Vagina (tissue), 2 donors: ENCODE measurements at regions not wholly inside any gene's neighbourhood (a gene's known extent, or its start where the extent isn't known, plus 50 kb on each side); places are given as distances from the start of the nearest gene placed in this dataset.

Experiments used
- DNase-seq, 2 donors: peaks; one replicate each; pipeline ENCODE4 v3.0.0-alpha.2; 2017; ENCODE audit errors: extremely low spot score in 2 of 2
- H3K27ac ChIP-seq: fragments of 200-600 bp; sonication (generic); one replicate; pipeline ENCODE4 v1.5.1; 2019
- H3K27me3 ChIP-seq: fragments of 200-600 bp; sonication (generic); one replicate; pipeline ENCODE4 v1.5.1; 2019
- H3K36me3 ChIP-seq, 2 donors: fragments of 200-600 bp; sonication (generic); one replicate each; pipeline ENCODE4 v1.5.1; 2017 to 2019
- H3K4me1 ChIP-seq: fragments of 200-600 bp; sonication (generic); one replicate; pipeline ENCODE4 v1.5.1; 2019
- H3K4me3 ChIP-seq, 2 donors: fragments of 200-600 bp; sonication (generic); 1 replicate in 1 of 2; 2 replicates in 1 of 2; pipeline ENCODE4 v1.5.1; 2016 to 2019
- H3K9me3 ChIP-seq: fragments of 200-600 bp; sonication (generic); one replicate; pipeline ENCODE4 v1.5.1; 2019
- POLR2A ChIP-seq, 2 donors: fragments of 450-650 bp; IDR thresholded peaks; one replicate each; pipeline ENCODE4 v1.6.1; 2017; ENCODE audit warnings: antibody characterized with exemption in 2 of 2, mild to moderate bottlenecking in 2 of 2, moderate library complexity in 2 of 2
- POLR2AphosphoS5 ChIP-seq, 2 donors: sonication (generic); formaldehyde crosslinking; IDR thresholded peaks; one replicate each; pipeline ENCODE4 v1.9.0; 2017; ENCODE audit warnings: antibody characterized with exemption in 2 of 2, mild to moderate bottlenecking in 2 of 2, low read depth in 1 of 2; ENCODE audit not compliant: insufficient read depth in 1 of 2
- intact Hi-C: fragments of 100-400 bp; cut with DNase I; formaldehyde crosslinking; loops from one replicate; pipeline ENCODE4 v1.15.1; 2023
- TF ChIP-seq, protein P1 (sequence below), 3 experiments: fragments of 450-650 bp in 2 of 3; fragments of 200-600 bp in 1 of 3; sonication (generic) in 1 of 3; IDR thresholded peaks; one replicate each; pipeline ENCODE4 v1.5.1; 2017 to 2019; ENCODE audit warnings: antibody characterized with exemption in 3 of 3, mild to moderate bottlenecking in 2 of 3, moderate library complexity in 2 of 3

DNA sequence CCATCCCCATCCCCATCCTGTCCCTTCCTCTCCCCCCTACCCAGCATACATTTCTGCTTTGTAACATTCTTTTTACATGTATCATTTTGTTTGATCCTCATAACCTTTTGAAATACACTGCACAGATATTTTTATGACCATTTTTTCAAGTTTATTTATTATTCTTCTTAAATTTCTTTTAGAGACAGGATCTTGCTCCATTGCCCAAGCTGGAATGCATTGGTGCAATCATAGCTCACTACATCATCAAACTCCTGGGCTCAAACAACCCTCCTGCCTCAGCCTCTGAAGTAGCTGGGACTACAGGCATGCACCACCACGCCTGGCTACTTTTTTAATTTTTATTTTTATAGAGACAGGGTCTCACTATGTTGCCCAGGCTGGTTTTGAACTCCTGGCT is 99.4 kb upstream of the AKIP1 start:
- Histone ChIP-seq H3K4me3 (peak overlapping the region; percentile 56 to 59), H3K4me1 (peaks cover 66% of the 10 kb centered on the region), H3K27ac (peak overlapping the region; percentile 90), H3K9me3 (no peaks in the 10 kb centered on the region), H3K36me3 (no peaks in the 10 kb centered on the region), H3K27me3 (no peaks in the 10 kb centered on the region)
- DNase-seq, result no peak
- TF ChIP-seq, protein P1, sequence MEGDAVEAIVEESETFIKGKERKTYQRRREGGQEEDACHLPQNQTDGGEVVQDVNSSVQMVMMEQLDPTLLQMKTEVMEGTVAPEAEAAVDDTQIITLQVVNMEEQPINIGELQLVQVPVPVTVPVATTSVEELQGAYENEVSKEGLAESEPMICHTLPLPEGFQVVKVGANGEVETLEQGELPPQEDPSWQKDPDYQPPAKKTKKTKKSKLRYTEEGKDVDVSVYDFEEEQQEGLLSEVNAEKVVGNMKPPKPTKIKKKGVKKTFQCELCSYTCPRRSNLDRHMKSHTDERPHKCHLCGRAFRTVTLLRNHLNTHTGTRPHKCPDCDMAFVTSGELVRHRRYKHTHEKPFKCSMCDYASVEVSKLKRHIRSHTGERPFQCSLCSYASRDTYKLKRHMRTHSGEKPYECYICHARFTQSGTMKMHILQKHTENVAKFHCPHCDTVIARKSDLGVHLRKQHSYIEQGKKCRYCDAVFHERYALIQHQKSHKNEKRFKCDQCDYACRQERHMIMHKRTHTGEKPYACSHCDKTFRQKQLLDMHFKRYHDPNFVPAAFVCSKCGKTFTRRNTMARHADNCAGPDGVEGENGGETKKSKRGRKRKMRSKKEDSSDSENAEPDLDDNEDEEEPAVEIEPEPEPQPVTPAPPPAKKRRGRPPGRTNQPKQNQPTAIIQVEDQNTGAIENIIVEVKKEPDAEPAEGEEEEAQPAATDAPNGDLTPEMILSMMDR (IDR thresholded peaks at IDR 0.05), result no peak
- TF ChIP-seq POLR2A (IDR thresholded peaks at IDR 0.05) (no peak), POLR2AphosphoS5 (IDR thresholded peaks at IDR 0.05; ENCODE audit: insufficient read depth in 1 of 2, low read depth in 1 of 2) (no peak)
- intact Hi-C loops, result loop anchor here (5.0 kb wide), 1 partner anchor 124 kb away; no protein-coding TSS in a partner anchor

DNA sequence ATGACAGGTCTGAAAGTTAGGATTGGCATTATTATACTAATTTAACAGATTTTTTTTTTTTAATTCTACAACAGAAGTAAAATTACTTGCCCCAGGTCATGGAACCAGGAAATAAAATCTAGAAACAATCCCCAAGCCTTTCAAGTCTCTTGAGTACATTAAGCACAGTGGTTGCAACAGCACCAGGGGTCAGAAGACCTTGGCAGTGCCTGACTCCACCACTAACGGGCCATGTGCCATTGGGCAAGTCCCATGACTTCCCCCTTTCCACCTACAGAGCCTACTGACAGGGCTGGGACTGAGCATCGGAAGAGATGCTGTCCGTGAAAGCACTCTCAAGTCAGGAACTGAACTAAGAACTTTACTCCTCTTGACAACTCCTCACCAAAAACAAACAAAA is 98.6 kb upstream of the AKIP1 start:
- intact Hi-C loops, result loop anchor here (5.0 kb wide), 1 partner anchor 125 kb away; no protein-coding TSS in a partner anchor

DNA sequence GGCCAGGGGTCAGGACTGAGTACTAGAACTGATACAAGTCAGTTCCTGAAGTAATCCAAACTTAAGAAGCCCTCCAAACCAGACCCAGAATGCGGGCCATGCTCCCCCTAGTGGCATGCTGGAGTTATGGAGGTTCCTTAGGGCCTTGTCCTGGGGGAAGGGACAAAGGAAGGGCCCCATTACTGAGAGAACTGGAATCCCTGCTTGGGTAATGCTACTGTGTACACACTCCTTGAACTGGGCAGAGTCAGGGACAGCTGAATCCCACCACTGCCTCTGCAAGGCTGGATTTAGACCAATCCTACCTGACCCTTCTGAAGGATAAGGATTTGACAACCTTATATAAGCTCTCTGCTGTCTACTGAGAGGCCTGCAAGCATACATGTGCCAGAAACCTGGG is 97.3 kb upstream of the AKIP1 start:
- H3K27me3 ChIP-seq, result no peaks in the 10 kb centered on the region
- no peak overlapping the region for H3K4me3 ChIP-seq
- no peaks in the 10 kb centered on the region for H3K9me3 ChIP-seq
- no peak for DNase-seq
- H3K4me1 ChIP-seq, result peaks cover 46% of the 10 kb centered on the region
- intact Hi-C loops, result loop anchor here (5.0 kb wide), 1 partner anchor 126 kb away; no protein-coding TSS in a partner anchor
- peak overlapping the region; percentile 53 for H3K27ac ChIP-seq
- no peaks in the 10 kb centered on the region for H3K36me3 ChIP-seq
- TF ChIP-seq, protein P1 (IDR thresholded peaks at IDR 0.05), result peak; percentile 50 to 76 (median 57)
- no peak for TF ChIP-seq POLR2AphosphoS5 (IDR thresholded peaks at IDR 0.05; ENCODE audit: insufficient read depth in 1 of 2, low read depth in 1 of 2)

More for the DNA sequence above, 98.6 kb upstream of the AKIP1 start:
- Histone ChIP-seq H3K9me3 (no peaks in the 10 kb centered on the region), H3K4me1 (peaks cover 58% of the 10 kb centered on the region), H3K27ac (peak overlapping the region; percentile 90), H3K36me3 (no peaks in the 10 kb centered on the region), H3K27me3 (no peaks in the 10 kb centered on the region), H3K4me3 (no peak overlapping the region)
- TF ChIP-seq POLR2AphosphoS5 (IDR thresholded peaks at IDR 0.05; ENCODE audit: insufficient read depth in 1 of 2, low read depth in 1 of 2) (no peak), POLR2A (IDR thresholded peaks at IDR 0.05) (no peak)
- TF ChIP-seq, protein P1 (IDR thresholded peaks at IDR 0.05), result no peak
- DNase-seq, result no peak

DNA sequence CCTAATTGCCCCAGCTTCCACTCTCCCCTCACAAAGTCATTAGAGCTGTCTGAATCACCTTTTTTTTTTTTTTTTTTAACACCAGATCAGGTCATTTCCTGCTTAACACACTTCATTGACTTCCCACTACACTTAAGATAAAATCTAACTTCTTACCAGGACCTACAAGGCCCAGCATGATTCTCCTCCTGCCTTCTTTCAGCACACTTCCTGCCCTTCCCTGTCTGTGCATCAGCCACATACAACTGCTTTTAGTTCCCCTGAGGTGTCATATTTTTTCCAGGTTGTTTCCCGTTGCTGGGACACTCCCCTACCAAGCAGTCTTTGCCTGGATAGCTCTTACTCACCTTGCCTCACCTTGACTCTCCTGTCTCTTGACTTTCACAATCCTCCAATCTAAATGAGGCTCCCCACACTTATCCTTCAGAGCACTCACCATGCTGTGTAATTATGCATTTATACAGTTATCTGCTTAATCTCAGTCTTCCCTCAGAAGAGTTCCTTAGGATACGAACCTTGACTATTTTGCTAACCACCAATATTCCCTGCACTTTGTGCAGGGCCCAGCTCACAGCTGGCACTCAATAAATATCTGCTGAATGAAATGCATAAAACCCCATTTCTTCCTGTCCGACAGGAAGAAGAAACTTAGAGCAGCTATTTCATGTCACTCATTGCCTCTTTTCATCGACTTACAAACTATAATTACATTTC is 96.6 kb upstream of the AKIP1 start:
- Histone ChIP-seq H3K4me1 (peaks cover 38% of the 10 kb centered on the region), H3K36me3 (no peaks in the 10 kb centered on the region), H3K9me3 (no peaks in the 10 kb centered on the region), H3K4me3 (no peak overlapping the region), H3K27ac (peak overlapping the region; percentile 53), H3K27me3 (no peaks in the 10 kb centered on the region)
- intact Hi-C loops, result loop anchor here (5.0 kb wide), 1 partner anchor 127 kb away; no protein-coding TSS in a partner anchor
- no peak for DNase-seq
- no peak for TF ChIP-seq POLR2A (IDR thresholded peaks at IDR 0.05)
- TF ChIP-seq POLR2AphosphoS5 (IDR thresholded peaks at IDR 0.05; ENCODE audit: insufficient read depth in 1 of 2, low read depth in 1 of 2), result no peak
- TF ChIP-seq, protein P1 (IDR thresholded peaks at IDR 0.05), result no peak

DNA sequence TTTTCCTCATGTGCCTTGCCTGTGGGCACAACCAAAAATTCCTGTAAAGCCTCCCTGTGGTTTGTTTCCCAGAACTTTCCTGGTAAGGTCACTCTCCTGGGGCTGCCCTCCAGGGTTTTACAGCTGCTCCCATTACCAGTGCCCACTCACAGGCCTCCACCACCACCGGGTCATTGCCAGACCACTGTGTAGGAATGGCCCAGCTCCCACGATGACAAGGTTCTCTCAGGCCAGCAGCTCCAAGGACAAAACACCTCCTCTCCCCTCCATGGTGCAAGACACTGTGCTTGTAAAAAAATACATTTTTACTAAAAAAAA is 96.1 kb upstream of the AKIP1 start:
- Histone ChIP-seq H3K27me3 (no peaks in the 10 kb centered on the region), H3K4me3 (no peak overlapping the region), H3K36me3 (no peaks in the 10 kb centered on the region), H3K27ac (no peak overlapping the region), H3K4me1 (peaks cover 35% of the 10 kb centered on the region), H3K9me3 (no peaks in the 10 kb centered on the region)
- no peak for TF ChIP-seq POLR2A (IDR thresholded peaks at IDR 0.05)
- TF ChIP-seq POLR2AphosphoS5 (IDR thresholded peaks at IDR 0.05; ENCODE audit: insufficient read depth in 1 of 2, low read depth in 1 of 2), result no peak
- TF ChIP-seq, protein P1 (IDR thresholded peaks at IDR 0.05), result no peak
- DNase-seq, result no peak
- intact Hi-C loops, result loop anchor here (5.0 kb wide), 1 partner anchor 128 kb away; no protein-coding TSS in a partner anchor
